Smooth muscle cell (in vitro differentiated cells): ENCODE measurements at regions not wholly inside any gene's neighbourhood (a gene's known extent, or its start where the extent isn't known, plus 50 kb on each side); places are given as distances from the start of the nearest gene placed in this dataset.

ENCODE experiments used
- DNase-seq: peaks from one replicate; lab custom pipeline; 2025; ENCODE audit not compliant: unreplicated experiment; lab: John Stamatoyannopoulos, UW
- H2AFZ ChIP-seq: fragments of 200-600 bp; sonication (generic); 2 replicates; pipeline ENCODE4 v1.6.0; 2016; ENCODE audit warnings: antibody characterized with exemption, low read depth, mild to moderate bottlenecking
- H3F3A ChIP-seq: fragments of 200-600 bp; sonication (generic); 2 replicates; pipeline ENCODE4 v1.6.0; 2017; ENCODE audit warnings: antibody characterized with exemption, low read depth
- H3K27ac ChIP-seq: fragments of 200-600 bp; sonication (generic); 2 replicates; pipeline ENCODE4 v1.5.1; 2016; ENCODE audit warnings: low read depth, mild to moderate bottlenecking
- H3K27me3 ChIP-seq: fragments of 200-600 bp; sonication (generic); 2 replicates; pipeline ENCODE4 v1.6.1; 2016; ENCODE audit warnings: low read depth, mild to moderate bottlenecking
- H3K36me3 ChIP-seq: fragments of 200-600 bp; sonication (generic); 2 replicates; pipeline ENCODE4 v1.5.1; 2016; ENCODE audit warnings: low read depth
- H3K4me1 ChIP-seq: fragments of 200-600 bp; sonication (generic); 2 replicates; pipeline ENCODE4 v1.5.1; 2016; ENCODE audit warnings: low read depth
- H3K4me2 ChIP-seq: fragments of 200-600 bp; sonication (generic); 2 replicates; pipeline ENCODE4 v1.6.0; 2016; ENCODE audit warnings: mild to moderate bottlenecking
- H3K4me3 ChIP-seq: fragments of 200-600 bp; sonication (generic); 2 replicates; pipeline ENCODE4 v1.5.1; 2016; ENCODE audit warnings: mild to moderate bottlenecking
- H3K79me2 ChIP-seq: fragments of 200-600 bp; sonication (generic); 2 replicates; pipeline ENCODE4 v1.6.0; 2016; ENCODE audit warnings: low read depth, mild to moderate bottlenecking
- H3K9ac ChIP-seq: fragments of 200-600 bp; sonication (generic); 2 replicates; pipeline ENCODE4 v1.6.0; 2016; ENCODE audit warnings: low read depth
- H3K9me3 ChIP-seq: fragments of 200-600 bp; sonication (generic); replicated peaks from 2 replicates; pipeline ENCODE4 v1.5.1; 2016; ENCODE audit warnings: low read depth
- H4K20me1 ChIP-seq: fragments of 200-600 bp; sonication (generic); 2 replicates; pipeline ENCODE4 v1.6.0; 2016; ENCODE audit warnings: low read depth
- WGBS: methylation state at CpG from one replicate; pipeline ENCODE4 v1.1.7; 2016; ENCODE audit warnings: low lambda C conversion rate; 5-methylcytosine and 5-hydroxymethylcytosine counted together
- TF ChIP-seq, protein P1 (sequence below): fragments of 200-600 bp; sonication (generic); IDR thresholded peaks from 2 replicates; pipeline ENCODE4 v1.5.1; 2017; ENCODE audit warnings: borderline replicate concordance, mild to moderate bottlenecking, antibody characterized with exemption; ENCODE audit not compliant: insufficient read depth, poor library complexity, severe bottlenecking

- Histone ChIP-seq H3K9ac (no peak overlapping the region), H3K4me2 (no peak overlapping the region), H3K27me3 (peaks cover 43% of the 10 kb centered on the region), H3K36me3 (no peaks in the 10 kb centered on the region), H3F3A (no peaks in the 10 kb centered on the region), H3K4me1 (peaks cover 9% of the 10 kb centered on the region), H3K79me2 (no peaks in the 10 kb centered on the region), H3K27ac (no peak overlapping the region), H4K20me1 (no peaks in the 10 kb centered on the region), H3K4me3 (no peak overlapping the region), H2AFZ (no peak overlapping the region), H3K9me3 (no peaks in the 10 kb centered on the region)
- WGBS, result 92% methylated on average over 17 of the region's 17 CpGs
- TF ChIP-seq, protein P1, sequence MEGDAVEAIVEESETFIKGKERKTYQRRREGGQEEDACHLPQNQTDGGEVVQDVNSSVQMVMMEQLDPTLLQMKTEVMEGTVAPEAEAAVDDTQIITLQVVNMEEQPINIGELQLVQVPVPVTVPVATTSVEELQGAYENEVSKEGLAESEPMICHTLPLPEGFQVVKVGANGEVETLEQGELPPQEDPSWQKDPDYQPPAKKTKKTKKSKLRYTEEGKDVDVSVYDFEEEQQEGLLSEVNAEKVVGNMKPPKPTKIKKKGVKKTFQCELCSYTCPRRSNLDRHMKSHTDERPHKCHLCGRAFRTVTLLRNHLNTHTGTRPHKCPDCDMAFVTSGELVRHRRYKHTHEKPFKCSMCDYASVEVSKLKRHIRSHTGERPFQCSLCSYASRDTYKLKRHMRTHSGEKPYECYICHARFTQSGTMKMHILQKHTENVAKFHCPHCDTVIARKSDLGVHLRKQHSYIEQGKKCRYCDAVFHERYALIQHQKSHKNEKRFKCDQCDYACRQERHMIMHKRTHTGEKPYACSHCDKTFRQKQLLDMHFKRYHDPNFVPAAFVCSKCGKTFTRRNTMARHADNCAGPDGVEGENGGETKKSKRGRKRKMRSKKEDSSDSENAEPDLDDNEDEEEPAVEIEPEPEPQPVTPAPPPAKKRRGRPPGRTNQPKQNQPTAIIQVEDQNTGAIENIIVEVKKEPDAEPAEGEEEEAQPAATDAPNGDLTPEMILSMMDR, result no peak
- DNase-seq, result no peak
Observed at GRCh38 chr9:93818827-93819472, 136.2 kb downstream of the BARX1 start.

- no peak overlapping the region for H3K27ac ChIP-seq
- no peak overlapping the region for H3K4me3 ChIP-seq
- no peak overlapping the region for H2AFZ ChIP-seq
- no peaks in the 10 kb centered on the region for H4K20me1 ChIP-seq
- H3K4me2 ChIP-seq, result no peak overlapping the region
- H3K9ac ChIP-seq, result no peak overlapping the region
- no peak for DNase-seq
- H3K4me1 ChIP-seq, result peaks cover 16% of the 10 kb centered on the region
- no peaks in the 10 kb centered on the region for H3K36me3 ChIP-seq
- TF ChIP-seq, protein P1, result no peak
- H3K27me3 ChIP-seq, result peaks cover 43% of the 10 kb centered on the region
- no peaks in the 10 kb centered on the region for H3F3A ChIP-seq
- no peaks in the 10 kb centered on the region for H3K79me2 ChIP-seq
- H3K9me3 ChIP-seq, result no peaks in the 10 kb centered on the region
Observed at GRCh38 chr9:93818237-93818636, 136.9 kb downstream of the BARX1 start.

DNA sequence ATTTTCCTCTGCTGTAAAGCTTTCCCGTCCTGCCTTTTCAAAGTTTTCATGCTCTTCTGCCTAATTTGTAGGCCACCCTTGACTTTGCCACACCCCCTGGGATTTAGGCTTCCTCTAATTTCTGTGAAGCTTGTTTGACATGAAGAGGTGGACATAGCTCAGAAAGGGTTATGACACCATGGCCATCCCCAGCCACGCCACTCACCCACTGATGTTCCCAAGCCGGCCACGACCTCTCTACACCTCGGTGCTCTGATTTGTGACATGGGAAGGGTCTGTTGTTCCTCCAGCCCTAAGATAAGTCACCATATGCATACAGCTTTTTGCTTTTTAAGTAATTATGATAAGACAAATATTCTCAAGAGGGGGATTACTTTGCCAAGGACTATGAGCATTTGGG, 139.5 kb downstream of the BARX1 start:
- Histone ChIP-seq H2AFZ (no peak overlapping the region), H3K4me3 (no peak overlapping the region), H3K4me2 (no peak overlapping the region), H3K9me3 (no peaks in the 10 kb centered on the region), H3K79me2 (no peaks in the 10 kb centered on the region), H4K20me1 (no peaks in the 10 kb centered on the region), H3K9ac (no peak overlapping the region), H3K27ac (no peak overlapping the region), H3K27me3 (peaks cover 40% of the 10 kb centered on the region), H3K36me3 (no peaks in the 10 kb centered on the region), H3K4me1 (peaks cover 18% of the 10 kb centered on the region), H3F3A (no peaks in the 10 kb centered on the region)
- DNase-seq, result no peak
- TF ChIP-seq, protein P1, result no peak
- WGBS, result 88% methylated on average over 5 of the region's 5 CpGs

DNA sequence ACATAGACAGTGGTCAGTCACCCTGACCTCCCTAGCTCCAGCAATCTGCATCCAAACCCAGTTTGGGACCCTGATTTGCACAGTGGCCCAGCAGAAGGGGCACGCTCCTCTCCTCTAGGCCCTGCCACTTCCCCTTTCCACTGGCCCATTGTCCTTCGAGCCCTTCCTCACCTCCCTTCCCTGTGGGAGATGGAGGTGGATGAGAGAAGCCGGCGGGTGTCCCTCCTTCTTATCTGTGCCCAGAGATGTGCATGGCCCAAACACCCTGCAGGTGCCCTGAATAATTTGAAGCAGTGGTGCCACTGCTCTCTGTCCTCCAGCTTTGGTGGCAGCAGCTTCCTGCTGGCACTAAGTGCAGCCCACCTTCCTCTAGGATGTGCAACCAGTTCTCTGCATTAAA, 140.0 kb downstream of the BARX1 start:
- Histone ChIP-seq H3F3A (no peaks in the 10 kb centered on the region), H3K4me1 (peaks cover 18% of the 10 kb centered on the region), H4K20me1 (no peaks in the 10 kb centered on the region), H3K9ac (no peak overlapping the region), H3K4me3 (no peak overlapping the region), H2AFZ (no peak overlapping the region), H3K27ac (no peak overlapping the region), H3K4me2 (no peak overlapping the region), H3K27me3 (peaks cover 38% of the 10 kb centered on the region), H3K79me2 (no peaks in the 10 kb centered on the region), H3K36me3 (no peaks in the 10 kb centered on the region), H3K9me3 (no peaks in the 10 kb centered on the region)
- TF ChIP-seq, protein P1, result no peak
- WGBS, result 87% methylated on average over 4 of the region's 4 CpGs
- no peak for DNase-seq
